Suprapubic skin (tissue), 4 donors: ENCODE measurements at regions not wholly inside any gene's neighbourhood (a gene's known extent, or its start where the extent isn't known, plus 50 kb on each side); places are given as distances from the start of the nearest gene placed in this dataset.

Source experiments
- DNase-seq, 2 donors: peaks; one replicate each; pipeline ENCODE4 v3.0.0-alpha.2; 2019; ENCODE audit warnings: low spot score in 2 of 2
- H3K27ac ChIP-seq: fragments of 200-600 bp; sonication (generic); one replicate; pipeline ENCODE4 v1.5.1; 2019
- H3K27me3 ChIP-seq: fragments of 200-600 bp; sonication (generic); one replicate; pipeline ENCODE4 v1.5.1; 2019
- H3K36me3 ChIP-seq: fragments of 200-600 bp; sonication (generic); one replicate; pipeline ENCODE4 v1.5.1; 2019
- H3K4me1 ChIP-seq: fragments of 200-600 bp; sonication (generic); one replicate; pipeline ENCODE4 v1.5.1; 2019
- H3K4me3 ChIP-seq: fragments of 200-600 bp; sonication (generic); one replicate; pipeline ENCODE4 v1.5.1; 2019; ENCODE audit warnings: mild to moderate bottlenecking
- H3K9me3 ChIP-seq: fragments of 200-600 bp; sonication (generic); one replicate; pipeline ENCODE4 v1.5.1; 2019
- CTCF ChIP-seq, 2 donors: fragments of 200-600 bp in 1 of 2; fragments of 450-650 bp in 1 of 2; sonication (generic) in 1 of 2; IDR thresholded peaks; one replicate each; pipeline ENCODE4 v1.5.1; 2016 to 2019; ENCODE audit warnings: antibody characterized with exemption in 2 of 2, mild to moderate bottlenecking in 1 of 2, moderate library complexity in 1 of 2
- EP300 ChIP-seq: sonication (generic); formaldehyde crosslinking; IDR thresholded peaks from one replicate; pipeline ENCODE4 v1.6.1; 2017; ENCODE audit warnings: antibody characterized with exemption
- POLR2A ChIP-seq, 2 donors: fragments of 450-650 bp; IDR thresholded peaks; one replicate each; pipeline ENCODE4 v1.6.1; 2017; ENCODE audit warnings: antibody characterized with exemption in 2 of 2, mild to moderate bottlenecking in 2 of 2, moderate library complexity in 2 of 2
- POLR2AphosphoS5 ChIP-seq, 3 donors: sonication (generic); formaldehyde crosslinking; IDR thresholded peaks; one replicate each; pipeline ENCODE4 v1.6.1; 2017; ENCODE audit warnings: antibody characterized with exemption in 3 of 3
- WGBS: methylation state at CpG from one replicate; pipeline ENCODE4 v1.1.5; 2018; 5-methylcytosine and 5-hydroxymethylcytosine counted together

- Histone ChIP-seq H3K27ac (no peak overlapping the region), H3K36me3 (no peaks in the 10 kb centered on the region), H3K4me3 (no peak overlapping the region), H3K9me3 (no peaks in the 10 kb centered on the region), H3K27me3 (no peaks in the 10 kb centered on the region), H3K4me1 (no peaks in the 10 kb centered on the region)
- WGBS = 84% methylated on average over 4 of the region's 4 CpGs
- TF ChIP-seq POLR2A (IDR thresholded peaks at IDR 0.05) = no peak
- no peak for TF ChIP-seq CTCF (IDR thresholded peaks at IDR 0.05)
- no peak for DNase-seq
Measured at GRCh38 chr2:128950758-128951157, 632.1 kb upstream of the HS6ST1 start.

GRCh38 chr2:128958241-128958640 lies 639.6 kb upstream of the HS6ST1 start:
- no peak for TF ChIP-seq POLR2A (IDR thresholded peaks at IDR 0.05)
- no peak for TF ChIP-seq CTCF (IDR thresholded peaks at IDR 0.05)
- no peak for TF ChIP-seq POLR2AphosphoS5 (IDR thresholded peaks at IDR 0.05)
- TF ChIP-seq EP300 = no peak
- H3K27me3 ChIP-seq = no peaks in the 10 kb centered on the region
- 89% methylated on average over 4 of the region's 4 CpGs for WGBS
- peaks cover 12% of the 10 kb centered on the region for H3K9me3 ChIP-seq
- H3K27ac ChIP-seq = no peak overlapping the region
- H3K4me1 ChIP-seq = no peaks in the 10 kb centered on the region
- no peaks in the 10 kb centered on the region for H3K36me3 ChIP-seq
- no peak for DNase-seq
- H3K4me3 ChIP-seq = no peak overlapping the region

GRCh38 chr2:128967646-128968045 lies 649.0 kb upstream of the HS6ST1 start:
- Histone ChIP-seq H3K27ac (no peak overlapping the region), H3K4me1 (no peaks in the 10 kb centered on the region), H3K27me3 (no peaks in the 10 kb centered on the region), H3K36me3 (no peaks in the 10 kb centered on the region), H3K4me3 (no peak overlapping the region), H3K9me3 (no peaks in the 10 kb centered on the region)
- no peak for DNase-seq
- no peak for TF ChIP-seq CTCF (IDR thresholded peaks at IDR 0.05)
- TF ChIP-seq POLR2AphosphoS5 (IDR thresholded peaks at IDR 0.05) = no peak
- TF ChIP-seq EP300 = no peak
- no peak for TF ChIP-seq POLR2A (IDR thresholded peaks at IDR 0.05)

GRCh38 chr2:128969374-128969773 lies 650.7 kb upstream of the HS6ST1 start:
- H3K9me3 ChIP-seq = no peaks in the 10 kb centered on the region
- H3K4me3 ChIP-seq = no peak overlapping the region
- H3K36me3 ChIP-seq = no peaks in the 10 kb centered on the region
- TF ChIP-seq POLR2A (IDR thresholded peaks at IDR 0.05) = no peak
- no peak for TF ChIP-seq EP300
- no peak for TF ChIP-seq CTCF (IDR thresholded peaks at IDR 0.05)
- no peak for TF ChIP-seq POLR2AphosphoS5 (IDR thresholded peaks at IDR 0.05)
- no peaks in the 10 kb centered on the region for H3K4me1 ChIP-seq
- H3K27me3 ChIP-seq = no peaks in the 10 kb centered on the region
- H3K27ac ChIP-seq = no peak overlapping the region
- DNase-seq = no peak

- H3K36me3 ChIP-seq = no peaks in the 10 kb centered on the region
- H3K4me3 ChIP-seq = no peak overlapping the region
- H3K27ac ChIP-seq = no peak overlapping the region
- DNase-seq = no peak
- H3K9me3 ChIP-seq = no peaks in the 10 kb centered on the region
- TF ChIP-seq POLR2AphosphoS5 (IDR thresholded peaks at IDR 0.05) (no peak), CTCF (IDR thresholded peaks at IDR 0.05) (no peak), POLR2A (IDR thresholded peaks at IDR 0.05) (no peak), EP300 (no peak)
- 63% methylated on average over 10 of the region's 10 CpGs for WGBS
- no peaks in the 10 kb centered on the region for H3K4me1 ChIP-seq
- no peaks in the 10 kb centered on the region for H3K27me3 ChIP-seq
Measured at GRCh38 chr2:128970332-128971116, 651.9 kb upstream of the HS6ST1 start.
